HEK293 (cell line): ENCODE measurements at regions not wholly inside any gene's neighbourhood (a gene's known extent, or its start where the extent isn't known, plus 50 kb on each side); places are given as distances from the start of the nearest gene placed in this dataset.

Experiments
- CTCF ChIA-PET: fragments of 350-600 bp; formaldehyde crosslinking; extraction: SDS; loops from one replicate; lab custom pipeline; 2021; ENCODE audit warnings: antibody characterized with exemption; lab: Yijun Ruan, JAX
- POLR2A ChIA-PET: fragments of 300-600 bp; formaldehyde crosslinking; extraction: SDS; loops from one replicate; lab custom pipeline; 2020; ENCODE audit warnings: antibody characterized with exemption, inconsistent platforms; lab: Yijun Ruan, JAX
- H3K27ac ChIP-seq: fragments of 200-500 bp; sonication (Bioruptor generic); 2 replicates; pipeline ENCODE4 v1.5.1; 2014; ENCODE audit warnings: low read depth, low read length, control low read depth, inconsistent platforms; ENCODE audit errors: extremely low read depth
- H3K36me3 ChIP-seq, 2 experiments: fragments of 200-500 bp in 1 of 2; sonication (Bioruptor generic) in 1 of 2; 1 replicate in 1 of 2; 2 replicates in 1 of 2; pipeline ENCODE4 v1.5.1; 2014 to 2017; ENCODE audit warnings: inconsistent platforms in 2 of 2, low read length in 2 of 2; ENCODE audit not compliant: control insufficient read depth in 2 of 2, insufficient read depth in 1 of 2
- H3K4me1 ChIP-seq: fragments of 200-500 bp; sonication (Bioruptor generic); 2 replicates; pipeline ENCODE4 v1.5.1; 2014; ENCODE audit warnings: mild to moderate bottlenecking, low read length, inconsistent platforms; ENCODE audit not compliant: control insufficient read depth, insufficient read depth
- H3K4me3 ChIP-seq: 2 replicates; pipeline ENCODE4 v1.5.1; 2011; ENCODE audit warnings: low read depth, mild to moderate bottlenecking, control low read depth, low read length, moderate library complexity
- H3K9me3 ChIP-seq: fragments of 200-500 bp; sonication (Bioruptor generic); 2 replicates; pipeline ENCODE4 v1.5.1; 2014; ENCODE audit warnings: low read depth, low read length, inconsistent platforms; ENCODE audit not compliant: control insufficient read depth, insufficient read depth
- GLIS1 ChIP-seq: fragments of 450-650 bp; formaldehyde crosslinking; IDR thresholded peaks from 2 replicates; pipeline ENCODE4 v1.5.1; 2016; ENCODE audit warnings: missing biosample characterization, missing genetic modification characterization
- OSR2 ChIP-seq: fragments of 450-650 bp; formaldehyde crosslinking; IDR thresholded peaks from 2 replicates; pipeline ENCODE4 v1.5.1; 2016; ENCODE audit warnings: missing biosample characterization, missing genetic modification characterization
- WT1 ChIP-seq: fragments of 450-650 bp; formaldehyde crosslinking; IDR thresholded peaks from 2 replicates; pipeline ENCODE4 v1.5.1; 2016; ENCODE audit warnings: missing biosample characterization, missing genetic modification characterization
- YY1 ChIP-seq: fragments of 450-650 bp; formaldehyde crosslinking; IDR thresholded peaks from 2 replicates; pipeline ENCODE4 v1.5.1; 2018; ENCODE audit warnings: missing biosample characterization, missing genetic modification characterization
- ZBTB17 ChIP-seq: fragments of 450-650 bp; formaldehyde crosslinking; IDR thresholded peaks from 2 replicates; pipeline ENCODE4 v1.5.1; 2016; ENCODE audit warnings: missing biosample characterization, missing genetic modification characterization
- ZFP69B ChIP-seq: fragments of 450-650 bp; formaldehyde crosslinking; IDR thresholded peaks from 2 replicates; pipeline ENCODE4 v1.5.1; 2016; ENCODE audit warnings: missing biosample characterization, missing genetic modification characterization
- ZNF16 ChIP-seq: fragments of 450-650 bp; formaldehyde crosslinking; IDR thresholded peaks from 2 replicates; pipeline ENCODE4 v1.5.1; 2016; ENCODE audit warnings: low read depth, missing biosample characterization, missing genetic modification characterization
- ZNF18 ChIP-seq: fragments of 450-650 bp; formaldehyde crosslinking; IDR thresholded peaks from 2 replicates; pipeline ENCODE4 v1.5.1; 2016; ENCODE audit warnings: missing biosample characterization, missing genetic modification characterization
- ZNF248 ChIP-seq: fragments of 450-650 bp; formaldehyde crosslinking; IDR thresholded peaks from 2 replicates; pipeline ENCODE4 v1.5.1; 2017; ENCODE audit warnings: missing biosample characterization, missing genetic modification characterization
- ZNF366 ChIP-seq: fragments of 450-650 bp; formaldehyde crosslinking; conservative IDR thresholded peaks from 2 replicates; pipeline ENCODE4 v1.5.1; 2016; ENCODE audit warnings: missing biosample characterization, missing genetic modification characterization
- ZNF404 ChIP-seq: fragments of 450-650 bp; formaldehyde crosslinking; IDR thresholded peaks from 2 replicates; pipeline ENCODE4 v1.5.1; 2017; ENCODE audit warnings: missing biosample characterization, missing genetic modification characterization
- ZNF561 ChIP-seq: fragments of 450-650 bp; IDR thresholded peaks from 2 replicates; pipeline ENCODE4 v1.5.1; 2018; ENCODE audit warnings: missing biosample characterization, missing genetic modification characterization, borderline replicate concordance
- ZNF629 ChIP-seq: fragments of 450-650 bp; formaldehyde crosslinking; IDR thresholded peaks from 2 replicates; pipeline ENCODE4 v1.5.1; 2017; ENCODE audit warnings: missing biosample characterization, missing genetic modification characterization
- ZNF654 ChIP-seq: fragments of 450-650 bp; formaldehyde crosslinking; IDR thresholded peaks from 2 replicates; pipeline ENCODE4 v1.5.1; 2016; ENCODE audit warnings: low read depth, missing biosample characterization, missing genetic modification characterization
- ZNF664 ChIP-seq: fragments of 450-650 bp; formaldehyde crosslinking; IDR thresholded peaks from 2 replicates; pipeline ENCODE4 v1.5.1; 2016; ENCODE audit warnings: missing biosample characterization, missing genetic modification characterization
- ZNF677 ChIP-seq: fragments of 450-650 bp; IDR thresholded peaks from 2 replicates; pipeline ENCODE4 v1.5.0; 2018; ENCODE audit warnings: missing biosample characterization, mild to moderate bottlenecking, missing genetic modification characterization, moderate library complexity
- TF ChIP-seq, protein P1 (sequence below): fragments of 450-650 bp; formaldehyde crosslinking; IDR thresholded peaks from 2 replicates; pipeline ENCODE4 v1.5.1; 2017; ENCODE audit warnings: missing biosample characterization, missing genetic modification characterization
- TF ChIP-seq, protein P2 (sequence below): fragments of 450-650 bp; IDR thresholded peaks from 2 replicates; pipeline ENCODE4 v1.5.1; 2018; ENCODE audit warnings: missing biosample characterization, mild to moderate bottlenecking, missing genetic modification characterization

- peaks cover 10% of the 10 kb centered on the region; the same call in 1 of the 2 replicates for H3K4me1 ChIP-seq
- ChIA-PET CTCF (interaction anchor here (0.7 to 8.9 kb wide), 4 partner anchors 10 to 196 kb away, joined by 3 to 176 read pairs (median 8); partner anchors contain the start of gene CCL1), POLR2A (no interaction called here)
- H3K4me3 ChIP-seq = no peak overlapping the region
- no peaks in the 10 kb centered on the region for H3K36me3 ChIP-seq
- H3K9me3 ChIP-seq = no peaks in the 10 kb centered on the region
- no peak overlapping the region for H3K27ac ChIP-seq
- TF ChIP-seq ZNF404 (tag by site-specific recombination) (no peak), ZNF677 (tag by site-specific recombination) (no peak), ZNF248 (tag by site-specific recombination) (no peak), ZNF18 (tag by site-specific recombination) (no peak), ZNF16 (tag by site-specific recombination) (no peak), OSR2 (tag by site-specific recombination) (no peak), YY1 (tag by site-specific recombination) (no peak)
- TF ChIP-seq, protein P1, sequence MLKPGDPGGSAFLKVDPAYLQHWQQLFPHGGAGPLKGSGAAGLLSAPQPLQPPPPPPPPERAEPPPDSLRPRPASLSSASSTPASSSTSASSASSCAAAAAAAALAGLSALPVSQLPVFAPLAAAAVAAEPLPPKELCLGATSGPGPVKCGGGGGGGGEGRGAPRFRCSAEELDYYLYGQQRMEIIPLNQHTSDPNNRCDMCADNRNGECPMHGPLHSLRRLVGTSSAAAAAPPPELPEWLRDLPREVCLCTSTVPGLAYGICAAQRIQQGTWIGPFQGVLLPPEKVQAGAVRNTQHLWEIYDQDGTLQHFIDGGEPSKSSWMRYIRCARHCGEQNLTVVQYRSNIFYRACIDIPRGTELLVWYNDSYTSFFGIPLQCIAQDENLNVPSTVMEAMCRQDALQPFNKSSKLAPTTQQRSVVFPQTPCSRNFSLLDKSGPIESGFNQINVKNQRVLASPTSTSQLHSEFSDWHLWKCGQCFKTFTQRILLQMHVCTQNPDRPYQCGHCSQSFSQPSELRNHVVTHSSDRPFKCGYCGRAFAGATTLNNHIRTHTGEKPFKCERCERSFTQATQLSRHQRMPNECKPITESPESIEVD (tag by site-specific recombination) = no peak
These were observed 88.7 kb upstream of the CCL2 start for GRCh38 chr17:34166352-34166751.

- CTCF ChIA-PET = interaction anchor here (0.6 to 8.9 kb wide), 9 partner anchors 11 to 388 kb away, joined by 3 to 176 read pairs (median 4); partner anchors contain the start of gene CCL1
- Histone ChIP-seq H3K27ac (no peak overlapping the region), H3K36me3 (no peaks in the 10 kb centered on the region), H3K4me1 (peaks cover 10% of the 10 kb centered on the region; the same call in 1 of the 2 replicates), H3K9me3 (no peaks in the 10 kb centered on the region), H3K4me3 (no peak overlapping the region)
- TF ChIP-seq, protein P1 (tag by site-specific recombination) = peak; percentile 52; the same call in 1 of the 2 replicates
- 0 out of 2 replicates have a peak, but pooled peaks have one; percentile 25 for TF ChIP-seq ZNF561 (tag by site-specific recombination)
- TF ChIP-seq ZNF664 (tag by site-specific recombination) = no peak
- TF ChIP-seq ZFP69B (tag by site-specific recombination) = 0 out of 2 replicates have a peak, but pooled peaks have one; percentile 19
- peak; percentile 55; the same call in 1 of the 2 replicates for TF ChIP-seq OSR2 (tag by site-specific recombination)
- TF ChIP-seq ZNF629 (tag by site-specific recombination) = 0 out of 2 replicates have a peak, but pooled peaks have one; percentile 18
- TF ChIP-seq, protein P2, sequence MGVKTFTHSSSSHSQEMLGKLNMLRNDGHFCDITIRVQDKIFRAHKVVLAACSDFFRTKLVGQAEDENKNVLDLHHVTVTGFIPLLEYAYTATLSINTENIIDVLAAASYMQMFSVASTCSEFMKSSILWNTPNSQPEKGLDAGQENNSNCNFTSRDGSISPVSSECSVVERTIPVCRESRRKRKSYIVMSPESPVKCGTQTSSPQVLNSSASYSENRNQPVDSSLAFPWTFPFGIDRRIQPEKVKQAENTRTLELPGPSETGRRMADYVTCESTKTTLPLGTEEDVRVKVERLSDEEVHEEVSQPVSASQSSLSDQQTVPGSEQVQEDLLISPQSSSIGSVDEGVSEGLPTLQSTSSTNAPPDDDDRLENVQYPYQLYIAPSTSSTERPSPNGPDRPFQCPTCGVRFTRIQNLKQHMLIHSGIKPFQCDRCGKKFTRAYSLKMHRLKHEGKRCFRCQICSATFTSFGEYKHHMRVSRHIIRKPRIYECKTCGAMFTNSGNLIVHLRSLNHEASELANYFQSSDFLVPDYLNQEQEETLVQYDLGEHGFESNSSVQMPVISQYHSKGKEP (tag by site-specific recombination) = peak; percentile 26; the same call in 1 of the 2 replicates
- TF ChIP-seq ZBTB17 (tag by site-specific recombination) = peak; percentile 52; the same call in 1 of the 2 replicates
- 0 out of 2 replicates have a peak, but pooled peaks have one; percentile 40 for TF ChIP-seq WT1 (tag by site-specific recombination)
- peak; percentile 15; the same call in 1 of the 2 replicates for TF ChIP-seq GLIS1
- TF ChIP-seq ZNF248 (tag by site-specific recombination) = no peak
- no peak for TF ChIP-seq ZNF654 (tag by site-specific recombination)
- no peak for TF ChIP-seq ZNF366
- POLR2A ChIA-PET = no interaction called here
These were observed 87.7 kb upstream of the CCL2 start for GRCh38 chr17:34167354-34167753.
